HG03139 (cell line): ENCODE measurements at regions not wholly inside any gene's neighbourhood (a gene's known extent, or its start where the extent isn't known, plus 50 kb on each side); places are given as distances from the start of the nearest gene placed in this dataset.

Experiments used
- ATAC-seq: cut with Tn5 transposase; IDR thresholded peaks from one replicate; pipeline ENCODE4 v1.9.1; 2021; ENCODE audit not compliant: unreplicated experiment

DNA sequence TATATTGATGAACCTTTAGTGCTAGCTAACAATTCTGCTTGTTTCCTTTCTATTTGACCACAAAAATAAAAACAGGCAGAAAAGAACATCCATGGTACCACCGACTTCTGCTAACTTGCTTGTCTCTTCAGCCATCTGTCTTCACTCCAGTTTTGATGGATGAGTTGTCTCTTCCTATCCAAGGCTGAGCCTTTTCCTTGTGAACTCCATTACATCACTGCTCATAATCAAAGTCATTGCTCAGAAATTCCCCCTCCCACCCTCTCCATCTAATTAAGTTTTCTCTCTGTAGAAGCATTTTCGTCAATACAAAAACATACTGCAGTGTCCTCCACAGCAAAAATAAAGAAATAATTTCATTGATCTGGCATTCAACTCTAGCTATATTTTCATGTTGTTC lies 184.4 kb downstream of the SPCS3 start:
- no peak for ATAC-seq

GRCh38 chr4:176507845-176508533 lies 188.2 kb downstream of the SPCS3 start:
- no peak for ATAC-seq

- ATAC-seq, result no peak
Measured at GRCh38 chr4:176508780-176509331, 189.1 kb downstream of the SPCS3 start.

DNA sequence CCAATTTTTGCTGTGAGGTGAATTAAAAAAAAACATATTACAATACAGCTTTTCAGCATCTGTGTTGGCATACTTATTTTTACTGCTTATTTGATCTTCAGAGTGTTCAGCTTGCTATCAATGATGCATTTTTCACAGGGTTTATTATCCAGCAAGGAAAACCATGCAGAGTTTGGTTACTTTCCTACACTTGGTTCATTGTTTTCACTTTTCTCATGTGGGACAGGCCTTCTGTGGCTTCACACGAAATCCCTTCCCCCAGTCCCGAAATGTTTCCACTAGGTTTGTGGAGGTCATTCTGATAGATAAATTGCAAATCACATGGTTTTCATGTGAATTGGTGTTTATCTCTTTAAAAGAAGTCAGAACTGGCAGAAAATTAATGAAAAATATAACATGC lies 205.8 kb downstream of the SPCS3 start:
- no peak for ATAC-seq

DNA sequence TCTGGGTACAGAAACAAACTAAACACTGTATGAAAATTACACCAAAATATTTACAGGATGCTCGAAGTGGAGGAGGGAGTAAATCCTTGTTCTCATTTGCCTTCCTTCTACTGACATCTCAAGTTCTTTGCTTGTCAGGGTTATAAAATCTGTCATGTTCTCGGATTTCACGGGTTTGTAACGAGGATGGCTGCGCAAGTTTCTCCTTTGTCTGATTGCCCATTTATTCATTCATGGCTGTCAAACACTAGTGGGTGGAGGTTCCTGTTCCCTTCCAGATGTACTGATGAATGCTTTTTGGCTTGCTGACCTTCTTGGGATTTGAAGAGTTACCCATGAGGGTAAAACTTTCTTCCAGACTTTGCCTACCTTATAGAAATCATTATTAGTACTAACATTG lies 206.9 kb downstream of the SPCS3 start:
- ATAC-seq, result no peak

DNA sequence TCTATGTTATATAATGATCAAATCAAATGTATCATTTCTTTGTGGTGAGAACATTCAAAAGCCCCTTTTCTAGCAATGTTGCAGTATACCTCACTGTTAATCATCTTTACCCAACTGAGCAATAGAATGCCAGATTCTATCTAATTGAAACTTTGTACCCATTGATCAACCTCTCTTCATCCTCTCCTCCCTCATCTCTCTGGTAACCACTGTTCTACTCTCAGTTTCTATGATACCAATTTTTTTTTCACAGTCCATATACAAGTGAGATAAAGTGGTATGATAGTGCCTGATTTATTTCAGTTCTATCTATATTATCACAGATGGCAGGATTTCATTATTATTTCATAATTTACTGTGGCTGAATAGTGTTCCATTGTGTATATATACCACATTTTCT lies 209.8 kb downstream of the SPCS3 start:
- ATAC-seq, result no peak

DNA sequence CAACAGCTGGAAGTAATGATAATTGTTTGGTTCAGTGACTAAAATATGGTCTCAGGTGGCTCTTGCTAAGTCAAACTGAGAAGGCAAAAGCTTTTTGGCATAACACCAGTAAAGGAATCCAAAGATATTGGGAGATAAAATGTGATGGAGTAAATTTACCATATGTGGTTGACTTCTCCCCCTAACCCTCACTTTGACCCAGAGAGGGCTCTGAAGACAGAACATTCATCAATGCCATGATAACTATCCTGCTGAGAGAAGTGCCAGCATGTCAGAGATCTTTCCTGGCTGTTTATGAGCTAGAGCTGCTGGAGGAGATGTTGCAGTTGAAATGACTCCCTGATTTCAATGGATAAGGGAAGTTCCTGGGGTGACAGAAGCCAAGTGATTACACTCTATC lies 213.4 kb downstream of the SPCS3 start:
- no peak for ATAC-seq

GRCh38 chr4:176534566-176534965 lies 214.8 kb downstream of the SPCS3 start:
- no peak for ATAC-seq

- no peak for ATAC-seq
Measured at GRCh38 chr4:176538217-176538925, 218.6 kb downstream of the SPCS3 start.

DNA sequence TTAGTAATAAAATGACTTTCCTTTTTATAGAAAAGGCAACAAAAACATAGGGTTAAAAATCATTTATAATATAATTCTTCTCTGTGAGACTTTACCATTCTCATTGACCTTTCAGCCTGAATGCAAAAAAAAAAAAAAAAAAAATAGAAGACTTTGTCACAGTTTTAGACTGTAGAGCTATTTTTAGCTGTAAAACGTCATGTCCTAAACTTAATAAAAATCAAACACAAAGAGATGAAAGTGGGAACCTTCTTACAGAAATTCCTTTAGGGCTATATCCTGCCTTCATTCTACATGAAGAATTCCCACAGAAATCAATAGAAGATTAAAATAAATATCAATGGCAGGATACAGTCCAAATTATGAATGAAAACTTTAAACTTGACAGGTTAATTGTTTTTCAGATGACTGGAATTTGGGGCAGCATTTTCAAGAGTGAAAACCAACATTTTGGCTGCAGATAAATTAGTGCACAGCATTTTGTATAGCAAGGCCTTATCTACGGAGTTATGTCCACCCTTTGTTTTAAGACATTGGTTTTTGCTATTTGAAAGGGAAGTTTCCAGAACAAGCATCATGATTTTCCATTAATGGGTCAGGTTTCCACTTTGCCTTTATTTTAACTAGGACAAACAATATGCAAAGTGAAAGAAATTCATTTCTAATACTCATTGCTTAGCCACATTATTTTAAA lies 219.5 kb downstream of the SPCS3 start:
- no peak for ATAC-seq

DNA sequence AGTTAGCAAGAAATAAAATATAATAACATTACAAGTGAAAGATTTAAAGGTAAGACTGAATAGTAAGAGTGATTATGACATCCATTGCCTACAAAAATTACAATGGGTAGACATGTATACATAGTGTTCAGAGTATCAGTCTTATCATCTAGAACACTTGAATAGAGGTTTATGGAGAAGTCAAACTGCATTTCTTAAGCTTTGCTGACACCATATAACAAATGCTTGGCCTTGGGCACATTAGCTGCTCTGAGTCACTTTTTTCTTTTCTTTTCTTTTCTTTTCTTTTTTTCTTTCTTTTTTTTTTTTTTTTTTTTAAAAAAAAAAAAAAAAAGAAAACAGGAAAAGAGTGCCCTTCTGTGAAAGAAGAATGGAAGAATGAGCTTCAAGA lies 220.0 kb downstream of the SPCS3 start:
- ATAC-seq, result no peak

DNA sequence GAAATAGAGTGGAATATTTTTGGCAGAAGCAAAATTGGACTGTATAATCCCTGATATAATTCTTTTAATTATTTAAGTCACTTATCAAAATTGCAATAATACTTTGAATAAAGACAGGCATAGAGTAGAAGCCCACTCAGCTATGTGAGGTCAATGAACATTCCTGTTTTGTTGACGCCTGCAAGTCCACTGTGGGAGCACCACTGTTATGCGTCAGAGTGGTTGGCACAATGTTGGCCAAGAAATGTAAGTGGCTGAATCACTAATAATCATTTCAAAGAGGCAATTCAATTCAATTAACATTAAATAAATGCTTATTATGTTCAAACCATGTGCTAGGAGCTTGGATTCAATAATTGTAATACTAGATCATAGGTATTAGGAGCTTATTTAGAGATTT lies 221.0 kb downstream of the SPCS3 start:
- ATAC-seq, result no peak

- no peak for ATAC-seq
Measured at GRCh38 chr4:176545872-176546271, 226.1 kb downstream of the SPCS3 start.

DNA sequence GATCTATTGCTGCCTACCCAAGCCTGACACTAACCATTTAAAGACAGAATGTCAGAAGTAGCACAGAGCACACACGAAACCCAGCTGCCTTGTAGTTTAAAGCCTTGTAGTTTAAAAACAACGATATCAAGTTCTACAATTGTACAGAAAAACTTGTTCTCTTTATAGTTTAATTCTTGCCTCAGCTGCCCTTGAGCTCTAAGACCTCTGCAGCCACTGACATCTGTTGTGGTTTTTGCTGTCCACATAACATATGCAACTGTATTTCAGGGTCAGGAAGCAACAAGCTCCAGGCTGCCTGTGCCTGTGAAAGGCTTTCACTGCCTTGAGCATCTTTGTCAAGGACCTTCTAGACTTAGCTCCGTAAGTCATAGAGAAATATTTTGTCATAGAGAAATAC lies 227.2 kb downstream of the SPCS3 start:
- ATAC-seq, result no peak

- no peak for ATAC-seq
Measured at GRCh38 chr4:176548571-176548970, 228.8 kb downstream of the SPCS3 start.

GRCh38 chr4:176549161-176549865 lies 229.5 kb downstream of the SPCS3 start:
- no peak for ATAC-seq

- ATAC-seq, result no peak
Measured at GRCh38 chr4:176558661-176559060, 234.1 kb downstream of the VEGFC start.

GRCh38 chr4:176561368-176561767 lies 231.4 kb downstream of the VEGFC start:
- ATAC-seq, result no peak

GRCh38 chr4:176563591-176563990 lies 229.1 kb downstream of the VEGFC start:
- ATAC-seq, result no peak

DNA sequence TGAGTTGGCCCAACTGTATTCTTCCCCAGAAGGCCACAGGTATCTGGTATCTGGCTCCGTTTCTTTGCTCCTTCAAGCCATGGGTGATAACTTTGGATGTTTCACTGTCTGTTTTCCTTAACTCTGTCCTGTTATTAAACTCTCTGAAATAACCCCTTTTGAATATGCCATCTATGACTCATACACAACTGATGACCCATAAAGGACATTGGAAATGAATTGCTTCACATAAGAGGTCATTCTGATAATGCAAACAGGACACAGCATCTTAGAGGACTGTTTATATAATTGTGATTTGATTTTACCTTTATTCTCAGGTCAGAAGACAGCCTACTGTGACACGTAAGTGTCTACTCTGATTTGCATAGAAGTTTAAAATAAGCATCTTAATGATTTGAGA lies 227.7 kb downstream of the VEGFC start:
- no peak for ATAC-seq

DNA sequence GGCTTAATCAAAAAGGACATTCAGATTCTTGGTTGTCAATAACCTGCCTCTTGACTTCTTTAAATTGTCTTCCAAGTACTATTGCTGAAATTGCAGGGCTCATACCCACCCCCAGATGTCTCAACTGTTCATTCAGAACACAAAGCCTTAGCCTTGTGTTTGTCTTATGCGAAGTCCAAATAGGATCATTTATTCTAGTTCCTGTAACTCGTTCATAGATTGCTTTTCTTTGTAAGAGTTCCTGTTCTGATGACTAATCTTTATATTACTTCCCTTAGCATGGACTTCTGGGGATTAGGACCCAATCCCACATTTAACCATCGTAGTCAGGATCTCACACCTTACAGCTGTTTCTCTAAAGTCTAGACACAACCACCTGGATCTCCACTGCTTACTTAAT lies 226.0 kb downstream of the VEGFC start:
- no peak for ATAC-seq
